Activated B cell treated with CpG ODN at 0.5 μM for 24 hours (primary cell): ENCODE measurements at regions not wholly inside any gene's neighbourhood (a gene's known extent, or its start where the extent isn't known, plus 50 kb on each side); places are given as distances from the start of the nearest gene placed in this dataset.

Source experiments
- ATAC-seq: fragments of 200-7000 bp; cut with Tn5 transposase; one replicate; pipeline ENCODE4 v1.10.0; 2021; ENCODE audit warnings: low read depth, mild to moderate bottlenecking, moderate library complexity
- CTCF ChIA-PET: fragments of 350-600 bp; sonication (Branson Sonifier 250); formaldehyde crosslinking; loops from one replicate; lab custom pipeline; 2021; ENCODE audit warnings: antibody characterized with exemption; lab: Charles Lee
- POLR2A ChIA-PET: fragments of 350-600 bp; sonication (Branson Sonifier 250); formaldehyde crosslinking; loops from one replicate; lab custom pipeline; 2021; ENCODE audit warnings: antibody characterized with exemption; lab: Charles Lee
- DNase-seq: peaks from one replicate; pipeline ENCODE4 v3.0.0; 2022
- H3K27ac Mint-ChIP-seq: one replicate; pipeline ENCODE4 v1.8.0; 2020; ENCODE audit warnings: mixed read lengths
- H3K27me3 Mint-ChIP-seq: one replicate; pipeline ENCODE4 v1.8.0; 2021; ENCODE audit warnings: mixed read lengths
- H3K36me3 Mint-ChIP-seq: one replicate; pipeline ENCODE4 v1.8.0; 2021; ENCODE audit warnings: low read depth, mixed read lengths
- H3K4me1 Mint-ChIP-seq: one replicate; pipeline ENCODE4 v1.8.0; 2021; ENCODE audit warnings: mixed read lengths
- H3K4me3 Mint-ChIP-seq: one replicate; pipeline ENCODE4 v1.8.0; 2020; ENCODE audit warnings: mild to moderate bottlenecking, mixed read lengths
- H3K9me3 Mint-ChIP-seq: one replicate; pipeline ENCODE4 v1.8.0; 2020; ENCODE audit warnings: mixed read lengths
- intact Hi-C: fragments of 100-400 bp; cut with micrococcal nuclease; formaldehyde crosslinking; loops from one replicate; pipeline ENCODE4 v1.15.1; 2024
- TF ChIP-seq, protein P1 (sequence below): fragments of 200-600 bp; IDR thresholded peaks from one replicate; pipeline ENCODE4 v1.8.0; 2022; ENCODE audit warnings: antibody characterized with exemption, mild to moderate bottlenecking

DNA sequence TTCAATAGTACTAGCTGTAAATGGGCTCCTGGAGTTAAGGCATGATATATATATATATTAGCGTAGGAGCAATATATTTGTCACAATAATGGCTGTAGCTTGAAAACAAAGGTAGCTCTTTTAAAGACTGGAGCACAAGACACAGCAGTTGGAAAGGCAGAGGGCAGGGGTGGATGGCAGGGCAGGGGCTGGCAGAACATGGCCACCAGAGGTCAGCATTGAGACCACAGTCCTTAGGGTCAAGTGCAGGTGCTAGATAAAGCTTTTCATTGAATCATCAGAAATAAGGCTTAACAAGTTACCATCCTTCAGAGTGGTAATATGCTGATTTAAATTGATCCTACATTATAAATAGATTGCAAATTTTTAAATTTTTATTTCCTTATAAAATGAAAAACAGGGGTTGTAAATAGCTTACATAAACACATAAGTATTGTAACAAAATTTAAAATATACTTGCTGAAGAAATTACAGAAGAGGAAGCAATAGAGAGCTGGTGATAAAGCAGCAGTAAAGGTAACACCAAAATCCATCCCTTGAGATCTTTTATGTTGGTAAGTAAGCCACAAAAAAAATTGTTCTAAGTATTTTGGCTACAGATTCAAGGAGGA lies 161.2 kb upstream of the PIEZO2 start:
- no peak for ATAC-seq
- intact Hi-C loops, result loop anchor here (2.0 kb wide), 1 partner anchor 242 kb away; no protein-coding TSS in a partner anchor

DNA sequence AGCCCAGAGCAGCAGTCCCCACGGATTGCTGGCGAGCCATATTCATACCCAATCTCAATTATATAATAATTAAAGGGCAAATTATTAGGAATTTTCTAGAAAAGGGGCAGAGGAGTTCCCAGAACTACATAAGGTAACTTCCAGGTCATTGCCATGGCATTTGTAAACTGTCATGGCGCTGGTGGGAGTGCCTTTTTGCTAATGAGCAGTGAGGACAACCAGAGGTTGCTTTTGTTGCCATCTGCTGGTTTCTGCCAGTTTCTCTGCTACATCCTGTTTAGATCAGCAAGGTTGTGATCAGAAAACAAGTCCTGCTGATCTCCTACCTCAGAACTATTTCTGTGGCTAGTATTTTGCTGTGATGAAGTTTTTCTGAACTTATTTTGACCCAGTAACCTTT lies 159.8 kb upstream of the PIEZO2 start:
- Mint-ChIP-seq H3K27ac (no peak overlapping the region), H3K4me3 (no peak overlapping the region), H3K36me3 (no peaks in the 10 kb centered on the region), H3K9me3 (no peaks in the 10 kb centered on the region), H3K27me3 (no peaks in the 10 kb centered on the region), H3K4me1 (no peaks in the 10 kb centered on the region)
- intact Hi-C loops, result no loop called here
- TF ChIP-seq, protein P1, sequence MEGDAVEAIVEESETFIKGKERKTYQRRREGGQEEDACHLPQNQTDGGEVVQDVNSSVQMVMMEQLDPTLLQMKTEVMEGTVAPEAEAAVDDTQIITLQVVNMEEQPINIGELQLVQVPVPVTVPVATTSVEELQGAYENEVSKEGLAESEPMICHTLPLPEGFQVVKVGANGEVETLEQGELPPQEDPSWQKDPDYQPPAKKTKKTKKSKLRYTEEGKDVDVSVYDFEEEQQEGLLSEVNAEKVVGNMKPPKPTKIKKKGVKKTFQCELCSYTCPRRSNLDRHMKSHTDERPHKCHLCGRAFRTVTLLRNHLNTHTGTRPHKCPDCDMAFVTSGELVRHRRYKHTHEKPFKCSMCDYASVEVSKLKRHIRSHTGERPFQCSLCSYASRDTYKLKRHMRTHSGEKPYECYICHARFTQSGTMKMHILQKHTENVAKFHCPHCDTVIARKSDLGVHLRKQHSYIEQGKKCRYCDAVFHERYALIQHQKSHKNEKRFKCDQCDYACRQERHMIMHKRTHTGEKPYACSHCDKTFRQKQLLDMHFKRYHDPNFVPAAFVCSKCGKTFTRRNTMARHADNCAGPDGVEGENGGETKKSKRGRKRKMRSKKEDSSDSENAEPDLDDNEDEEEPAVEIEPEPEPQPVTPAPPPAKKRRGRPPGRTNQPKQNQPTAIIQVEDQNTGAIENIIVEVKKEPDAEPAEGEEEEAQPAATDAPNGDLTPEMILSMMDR, result no peak
- DNase-seq (no peak), ATAC-seq (no peak)
- CTCF ChIA-PET, result no interaction called here
- POLR2A ChIA-PET, result no interaction called here

More for the DNA sequence above, 161.2 kb upstream of the PIEZO2 start:
- no peaks in the 10 kb centered on the region for H3K9me3 Mint-ChIP-seq
- no peaks in the 10 kb centered on the region for H3K36me3 Mint-ChIP-seq
- TF ChIP-seq, protein P1, result no peak
- no peak for DNase-seq
- POLR2A ChIA-PET, result no interaction called here
- CTCF ChIA-PET, result interaction anchor here (1.1 to 1.7 kb wide), 4 partner anchors 8 to 728 kb away, joined by 3 to 7 read pairs (median 6); no protein-coding TSS in a partner anchor
- no peaks in the 10 kb centered on the region for H3K4me1 Mint-ChIP-seq
- no peak overlapping the region for H3K27ac Mint-ChIP-seq
- H3K4me3 Mint-ChIP-seq, result no peak overlapping the region
- H3K27me3 Mint-ChIP-seq, result no peaks in the 10 kb centered on the region

DNA sequence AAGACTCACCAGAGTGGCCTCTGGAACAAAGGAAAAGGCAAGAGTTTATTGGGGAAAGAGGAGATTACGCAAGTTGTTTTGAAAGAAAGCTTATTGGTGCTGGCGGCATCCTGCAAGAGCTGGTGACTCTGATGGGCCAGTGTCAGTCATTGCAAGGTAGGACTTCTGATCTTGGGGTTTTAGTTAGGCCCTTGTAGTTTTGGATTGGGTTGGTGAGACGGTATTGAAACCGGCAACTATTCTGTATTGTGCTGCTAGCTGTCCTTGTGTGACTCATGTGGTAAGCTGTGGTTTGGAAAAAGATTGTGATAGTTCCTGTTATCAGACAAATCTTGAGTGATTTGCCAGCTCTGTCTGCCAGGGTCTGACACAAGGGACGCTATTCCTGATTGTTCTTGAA lies 159.1 kb upstream of the PIEZO2 start:
- DNase-seq (no peak), ATAC-seq (no peak)
- no peaks in the 10 kb centered on the region for H3K4me1 Mint-ChIP-seq
- POLR2A ChIA-PET, result no interaction called here
- intact Hi-C loops, result no loop called here
- TF ChIP-seq, protein P1, result no peak
- no peak overlapping the region for H3K4me3 Mint-ChIP-seq
- CTCF ChIA-PET, result no interaction called here
- H3K9me3 Mint-ChIP-seq, result no peaks in the 10 kb centered on the region
- no peaks in the 10 kb centered on the region for H3K36me3 Mint-ChIP-seq
- no peak overlapping the region for H3K27ac Mint-ChIP-seq
- no peaks in the 10 kb centered on the region for H3K27me3 Mint-ChIP-seq

DNA sequence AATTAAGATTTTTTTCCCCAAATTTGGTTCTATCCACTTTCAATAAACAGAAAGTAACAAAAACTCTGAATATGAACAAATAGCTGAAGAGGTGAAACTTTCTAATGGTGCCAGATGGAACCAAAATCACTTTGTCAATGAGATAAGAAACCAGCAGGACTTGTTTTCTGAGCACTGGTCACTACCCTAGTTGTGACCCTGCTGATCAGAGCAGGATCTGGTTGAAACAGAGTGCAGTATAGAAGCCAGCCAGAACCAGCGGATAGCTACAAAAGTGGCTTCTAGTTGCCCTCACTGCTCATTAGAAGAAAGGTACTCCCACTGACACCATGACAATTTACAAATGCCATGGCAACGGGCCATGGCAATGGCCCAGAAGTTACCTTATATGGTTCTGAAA lies 158.3 kb upstream of the PIEZO2 start:
- H3K4me3 Mint-ChIP-seq, result no peak overlapping the region
- TF ChIP-seq, protein P1, result no peak
- ChIA-PET CTCF (no interaction called here), POLR2A (no interaction called here)
- no peaks in the 10 kb centered on the region for H3K27me3 Mint-ChIP-seq
- no peak for DNase-seq
- no peaks in the 10 kb centered on the region for H3K4me1 Mint-ChIP-seq
- H3K36me3 Mint-ChIP-seq, result no peaks in the 10 kb centered on the region
- H3K9me3 Mint-ChIP-seq, result no peaks in the 10 kb centered on the region
- intact Hi-C loops, result no loop called here
- H3K27ac Mint-ChIP-seq, result no peak overlapping the region
- ATAC-seq, result no peak

DNA sequence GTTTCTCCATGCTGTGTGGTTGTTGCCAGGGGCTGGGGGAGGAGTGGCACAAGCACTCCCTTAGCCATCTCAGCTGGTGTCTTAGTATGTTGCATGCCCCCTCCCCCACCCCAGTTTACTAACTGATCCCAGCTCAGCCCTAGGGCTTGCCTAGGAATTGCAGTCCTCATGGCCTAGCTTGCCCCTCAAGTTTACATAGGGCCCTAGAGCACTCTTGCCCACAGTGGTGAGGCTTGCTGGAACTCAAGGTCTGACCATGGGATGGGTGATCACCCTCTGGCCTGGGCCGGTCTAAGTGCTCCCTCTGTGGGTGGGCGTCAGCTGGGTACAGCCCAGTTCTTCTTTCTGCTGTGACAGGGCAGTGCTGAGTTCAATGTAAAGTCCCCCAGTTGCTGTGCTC lies 156.1 kb upstream of the PIEZO2 start:
- no peak for DNase-seq
- ATAC-seq, result no peak
- ChIA-PET POLR2A (no interaction called here), CTCF (no interaction called here)
- Mint-ChIP-seq H3K4me1 (no peaks in the 10 kb centered on the region), H3K36me3 (no peaks in the 10 kb centered on the region), H3K27me3 (no peaks in the 10 kb centered on the region), H3K9me3 (peaks cover 14% of the 10 kb centered on the region), H3K27ac (no peak overlapping the region), H3K4me3 (no peak overlapping the region)
- TF ChIP-seq, protein P1, result no peak
- intact Hi-C loops, result no loop called here
